Common myeloid progenitor, CD34-positive (primary cell): ENCODE measurements at regions not wholly inside any gene's neighbourhood (a gene's known extent, or its start where the extent isn't known, plus 50 kb on each side); places are given as distances from the start of the nearest gene placed in this dataset.

Source experiments
- CTCF ChIA-PET: fragments of 350-600 bp; sonication (Branson Sonifier 250); formaldehyde crosslinking; loops from one replicate; lab custom pipeline; 2021; ENCODE audit warnings: antibody characterized with exemption; lab: Charles Lee
- POLR2A ChIA-PET: fragments of 350-600 bp; sonication (Branson Sonifier 250); formaldehyde crosslinking; loops from one replicate; lab custom pipeline; 2021; ENCODE audit warnings: antibody characterized with exemption; lab: Charles Lee
- DNase-seq, 3 donors: peaks; one replicate each; pipeline versions ENCODE4 v3.0.0 to v3.0.0-alpha.2; 2013
- H3K27ac ChIP-seq, 2 experiments: 1 replicate in 1 of 2; 2 replicates in 1 of 2; pipeline ENCODE4 v1.7.0; 2013; ENCODE audit warnings: inconsistent platforms in 2 of 2, low read length in 2 of 2, mild to moderate bottlenecking in 2 of 2, low read depth in 1 of 2, moderate library complexity in 1 of 2; ENCODE audit not compliant: severe bottlenecking in 2 of 2, insufficient read depth in 1 of 2, poor library complexity in 1 of 2
- H3K27me3 ChIP-seq, 5 experiments: replicated peaks in 2 of 5; 1 replicate in 3 of 5; 2 replicates in 2 of 5; pipeline versions ENCODE4 v1.6.1 to v1.7.0; 2013; ENCODE audit warnings: low read length in 4 of 5, mild to moderate bottlenecking in 2 of 5, moderate library complexity in 2 of 5, inconsistent platforms in 1 of 5; ENCODE audit not compliant: insufficient read depth in 5 of 5, control insufficient read depth in 4 of 5
- H3K36me3 ChIP-seq, 4 experiments: 1 replicate in 2 of 4; 2 replicates in 2 of 4; pipeline versions ENCODE4 v1.6.1 to v1.7.0; 2013; ENCODE audit warnings: low read length in 3 of 4, control low read depth in 1 of 4, mild to moderate bottlenecking in 1 of 4; ENCODE audit not compliant: control insufficient read depth in 4 of 4, insufficient read depth in 4 of 4
- H3K4me1 ChIP-seq, 4 experiments: 1 replicate in 3 of 4; 2 replicates in 1 of 4; pipeline versions ENCODE4 v1.6.1 to v1.7.1; 2013; ENCODE audit warnings: low read length in 3 of 4, mild to moderate bottlenecking in 3 of 4, control low read depth in 1 of 4, inconsistent platforms in 1 of 4, moderate library complexity in 1 of 4; ENCODE audit not compliant: control insufficient read depth in 4 of 4, insufficient read depth in 4 of 4; ENCODE audit errors: control extremely low read depth in 1 of 4
- H3K4me3 ChIP-seq, 7 experiments: 1 replicate in 4 of 7; 2 replicates in 3 of 7; pipeline versions ENCODE4 v1.5.1 to v1.7.0; 2013; ENCODE audit warnings: mild to moderate bottlenecking in 7 of 7, low read length in 6 of 7, moderate library complexity in 6 of 7, inconsistent platforms in 2 of 7, low read depth in 2 of 7, control low read depth in 1 of 7; ENCODE audit not compliant: insufficient read depth in 4 of 7, control insufficient read depth in 1 of 7; ENCODE audit errors: extremely low read depth in 1 of 7
- H3K9me3 ChIP-seq, 5 experiments: 1 replicate in 4 of 5; 2 replicates in 1 of 5; pipeline versions ENCODE4 v1.6.1 to v1.7.1; 2013; ENCODE audit warnings: low read length in 4 of 5, mild to moderate bottlenecking in 2 of 5, inconsistent platforms in 1 of 5, low read depth in 1 of 5, moderate library complexity in 1 of 5; ENCODE audit not compliant: control insufficient read depth in 4 of 5, insufficient read depth in 2 of 5; ENCODE audit errors: control extremely low read depth in 1 of 5
- WGBS: methylation state at CpG from one replicate; pipeline ENCODE4 v1.1.5; 2013; ENCODE audit not compliant: insufficient coverage; 5-methylcytosine and 5-hydroxymethylcytosine counted together

DNA sequence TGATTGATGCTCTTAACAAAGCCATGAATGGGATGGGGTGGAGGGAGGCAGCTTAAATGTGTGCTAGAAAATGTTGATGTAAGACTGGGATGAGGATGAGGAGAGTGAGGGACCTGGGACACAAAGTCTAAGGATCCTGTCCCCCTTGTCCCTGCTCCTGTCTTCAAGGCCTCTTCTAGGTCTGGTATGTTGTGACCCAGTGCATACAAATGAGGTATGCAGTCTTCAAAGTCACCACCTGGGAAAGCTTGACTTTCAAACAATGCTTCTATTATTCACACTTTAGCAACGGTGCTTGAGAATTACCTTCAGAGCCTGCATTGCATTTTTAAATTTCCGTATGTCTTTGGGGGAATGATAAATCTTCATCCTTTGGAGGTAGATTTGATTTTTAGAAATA lies 88.4 kb upstream of the SLC34A2 start:
- H3K27me3 ChIP-seq, result no peaks in the 10 kb centered on the region
- no peaks in the 10 kb centered on the region for H3K36me3 ChIP-seq
- no peak overlapping the region for H3K4me3 ChIP-seq
- ChIA-PET POLR2A (no interaction called here), CTCF (no interaction called here)
- DNase-seq, result no peak
- WGBS, result no CpG with 5 or more reads among the region's 2 CpGs
- H3K4me1 ChIP-seq, result no peaks in the 10 kb centered on the region
- no peak overlapping the region for H3K27ac ChIP-seq
- H3K9me3 ChIP-seq, result no peaks in the 10 kb centered on the region

DNA sequence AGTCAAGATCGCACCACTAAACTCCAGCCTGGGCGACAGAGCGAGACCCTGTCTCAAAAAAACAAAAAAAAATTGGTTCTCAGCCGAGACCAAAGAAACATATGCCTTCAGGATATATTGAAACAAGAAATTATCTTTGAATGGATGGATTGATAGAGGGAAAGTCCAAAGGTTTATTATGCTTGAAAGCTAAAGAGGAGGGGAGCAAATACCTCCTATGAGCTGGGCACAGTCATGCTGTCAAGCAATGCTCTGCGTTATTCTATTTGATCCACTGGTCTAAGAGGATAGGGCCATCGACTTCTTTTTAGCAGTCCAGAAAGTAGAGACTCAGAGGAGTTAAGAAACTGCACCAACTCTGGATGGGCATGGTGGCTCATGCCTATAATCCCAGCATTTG lies 85.9 kb upstream of the SLC34A2 start:
- CTCF ChIA-PET, result no interaction called here
- Histone ChIP-seq H3K27me3 (no peaks in the 10 kb centered on the region), H3K36me3 (no peaks in the 10 kb centered on the region), H3K4me3 (no peak overlapping the region), H3K9me3 (no peaks in the 10 kb centered on the region), H3K27ac (no peak overlapping the region), H3K4me1 (no peaks in the 10 kb centered on the region)
- no peak for DNase-seq
- WGBS, result 97% methylated on average over 6 of the region's 6 CpGs
- POLR2A ChIA-PET, result no interaction called here

DNA sequence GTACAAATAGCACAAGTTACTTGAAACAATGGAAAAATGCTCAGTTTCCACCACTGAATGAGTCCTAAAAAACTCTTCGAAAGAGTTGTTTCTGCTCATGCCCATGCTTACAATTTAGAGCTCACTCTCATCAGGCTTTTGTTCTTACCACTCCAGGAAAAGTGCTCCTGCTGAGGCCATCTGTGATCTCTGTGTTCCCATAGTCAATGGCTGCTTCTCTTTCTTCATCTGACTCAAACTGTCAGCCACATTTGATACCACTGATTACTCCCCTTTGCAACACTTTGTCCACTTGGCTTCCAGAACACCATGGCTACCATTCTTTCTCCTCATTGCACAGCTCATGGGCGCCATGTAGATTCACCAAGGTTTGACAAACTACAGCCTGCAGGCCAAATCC lies 80.0 kb upstream of the SLC34A2 start:
- CTCF ChIA-PET, result no interaction called here
- H3K4me1 ChIP-seq, result no peaks in the 10 kb centered on the region

DNA sequence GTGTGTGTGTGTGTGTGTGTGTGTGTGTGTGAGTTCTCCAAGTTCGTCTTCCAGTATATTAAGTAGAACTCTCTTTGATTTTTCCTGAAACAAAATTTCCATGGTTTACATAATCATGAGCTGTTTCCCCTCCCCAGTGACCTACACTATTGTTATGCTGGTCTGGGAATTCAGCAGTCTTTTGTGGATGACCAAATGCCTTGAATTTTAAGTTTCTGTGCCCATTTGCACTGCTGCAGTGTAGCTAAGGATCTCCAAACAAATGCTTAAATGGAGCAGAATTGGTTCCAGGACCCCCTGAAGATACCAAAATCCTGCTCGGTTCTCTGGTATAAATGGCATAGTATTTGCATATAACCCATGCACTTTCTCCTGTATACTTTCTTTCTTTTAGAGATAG lies 77.2 kb upstream of the SLC34A2 start:
- Histone ChIP-seq H3K4me3 (no peak overlapping the region), H3K36me3 (no peaks in the 10 kb centered on the region), H3K27ac (no peak overlapping the region), H3K4me1 (no peaks in the 10 kb centered on the region), H3K9me3 (no peaks in the 10 kb centered on the region), H3K27me3 (no peaks in the 10 kb centered on the region)
- DNase-seq, result no peak
- ChIA-PET CTCF (no interaction called here), POLR2A (no interaction called here)
- WGBS, result no CpG with 5 or more reads among the region's 2 CpGs

More for the DNA sequence above, 80.0 kb upstream of the SLC34A2 start:
- POLR2A ChIA-PET, result no interaction called here
- no peak overlapping the region for H3K27ac ChIP-seq
- no peak for DNase-seq
- no peaks in the 10 kb centered on the region for H3K27me3 ChIP-seq
- no peak overlapping the region for H3K4me3 ChIP-seq
- no peaks in the 10 kb centered on the region for H3K9me3 ChIP-seq
- WGBS, result 91% methylated on average over 2 of the region's 2 CpGs
- no peaks in the 10 kb centered on the region for H3K36me3 ChIP-seq

DNA sequence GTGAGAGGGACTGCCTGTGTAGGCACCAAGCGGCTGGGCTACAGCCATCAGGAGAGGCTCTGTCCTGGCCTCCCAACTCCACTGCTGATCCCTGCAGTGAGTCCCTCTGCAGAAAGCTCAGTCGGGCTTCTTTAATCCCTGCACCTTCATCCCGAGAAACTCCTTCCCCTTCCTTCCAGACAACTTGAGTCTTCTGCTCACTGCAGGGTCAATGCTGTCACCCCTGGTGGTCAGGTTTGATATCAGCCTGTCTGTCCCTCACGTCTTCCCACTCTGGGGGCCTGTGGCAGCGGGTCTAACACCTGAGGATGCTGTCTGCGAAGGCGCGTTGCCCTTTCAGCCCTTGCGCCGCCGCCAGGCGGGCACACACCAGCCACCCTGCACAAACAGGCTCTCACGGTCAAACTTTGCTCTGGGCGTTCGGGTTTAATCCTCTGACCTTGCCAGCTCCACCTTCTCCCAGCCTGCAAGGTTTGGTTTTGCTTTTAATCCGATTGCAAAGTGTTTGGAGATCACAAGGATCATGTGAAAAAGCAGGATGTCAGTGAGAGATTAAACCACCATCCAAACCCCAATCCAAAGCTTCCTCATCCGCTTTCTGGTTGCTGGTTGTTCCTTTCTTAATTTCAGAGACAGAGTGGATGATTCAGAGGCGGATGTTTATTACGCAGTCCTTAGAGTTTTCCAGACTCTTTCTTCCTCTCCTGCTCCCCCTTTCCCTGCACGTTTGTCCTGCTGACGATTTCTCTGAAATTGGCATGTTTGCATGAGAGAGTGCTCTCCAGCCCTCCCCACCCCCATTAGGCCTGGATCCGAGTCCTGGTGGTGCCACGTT lies 74.8 kb upstream of the SLC34A2 start:
- ChIA-PET CTCF (no interaction called here), POLR2A (no interaction called here)
- DNase-seq, result no peak
- 90% methylated on average over 21 of the region's 23 CpGs for WGBS
- Histone ChIP-seq H3K27ac (no peak overlapping the region), H3K4me3 (no peak overlapping the region), H3K4me1 (no peaks in the 10 kb centered on the region), H3K27me3 (no peaks in the 10 kb centered on the region), H3K36me3 (no peaks in the 10 kb centered on the region), H3K9me3 (no peaks in the 10 kb centered on the region)

DNA sequence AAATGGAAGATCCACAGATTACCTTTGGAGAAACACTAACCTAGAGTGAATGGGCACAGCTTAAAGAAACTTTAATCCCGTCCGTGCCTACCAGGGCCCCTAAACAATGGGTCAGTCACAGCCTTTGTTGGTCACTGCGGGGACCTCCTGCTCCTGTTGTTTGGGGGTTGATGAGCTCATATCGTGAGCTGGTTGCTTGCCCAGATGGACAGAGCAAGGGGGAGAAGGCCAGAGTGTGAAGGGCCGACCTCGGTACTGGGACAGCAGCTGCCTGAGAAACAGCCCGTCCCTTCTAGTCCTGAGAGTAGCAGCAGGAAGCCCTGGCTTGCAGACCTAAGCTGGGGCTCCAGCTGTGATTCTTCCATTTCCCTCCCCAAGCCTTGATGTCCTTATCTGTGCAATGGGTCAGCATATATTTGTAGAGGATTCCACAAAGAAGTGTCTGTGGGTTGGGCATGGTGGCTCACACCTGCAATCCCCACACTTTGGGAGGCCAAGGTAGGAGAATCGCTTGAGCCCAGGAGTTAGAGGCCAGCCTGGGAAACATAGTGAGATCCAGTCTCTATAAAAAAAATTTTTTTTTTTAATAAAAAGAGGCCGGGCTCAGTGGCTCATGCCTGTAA lies 69.6 kb upstream of the SLC34A2 start:
- no peak for DNase-seq
- CTCF ChIA-PET, result no interaction called here
- Histone ChIP-seq H3K4me1 (no peaks in the 10 kb centered on the region), H3K27ac (no peak overlapping the region), H3K9me3 (no peaks in the 10 kb centered on the region), H3K36me3 (no peaks in the 10 kb centered on the region), H3K4me3 (no peak overlapping the region), H3K27me3 (no peaks in the 10 kb centered on the region)
- WGBS, result 99% methylated on average over 8 of the region's 9 CpGs
- POLR2A ChIA-PET, result no interaction called here

DNA sequence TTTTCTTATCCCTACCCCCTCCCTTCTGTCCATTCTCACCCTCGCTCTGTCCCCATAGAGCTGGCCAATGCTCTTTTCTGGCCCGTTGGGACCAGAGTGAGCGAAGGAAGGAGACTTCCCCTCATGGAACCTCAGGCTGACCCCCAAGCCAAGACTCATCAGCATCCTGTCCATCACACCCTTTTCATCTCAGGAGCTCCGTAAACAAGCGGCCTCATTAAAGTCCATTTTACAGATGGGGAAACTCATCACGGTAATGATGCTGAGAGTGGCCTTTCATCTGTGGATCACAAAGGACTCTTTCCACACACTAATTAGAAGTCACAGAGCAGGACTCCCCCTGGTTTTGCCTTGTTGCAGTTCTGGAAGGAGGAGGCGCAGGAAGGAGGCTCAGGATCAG lies 67.4 kb upstream of the SLC34A2 start:
- peaks cover 0 to 2% (median 0%) of the 10 kb centered on the region in 5 experiments for H3K27me3 ChIP-seq
- WGBS, result 86% methylated on average over 4 of the region's 7 CpGs
- H3K4me1 ChIP-seq, result no peaks in the 10 kb centered on the region
- ChIA-PET POLR2A (no interaction called here), CTCF (no interaction called here)
- no peak for DNase-seq
- H3K36me3 ChIP-seq, result no peaks in the 10 kb centered on the region
- H3K9me3 ChIP-seq, result no peaks in the 10 kb centered on the region
- no peak overlapping the region for H3K27ac ChIP-seq
- H3K4me3 ChIP-seq, result no peak overlapping the region
